ENCODE measurements at regions not wholly inside any gene's neighbourhood (a gene's known extent, or its start where the extent isn't known, plus 50 kb on each side); places are given as distances from the start of the nearest gene placed in this dataset.

GRCh38 chr11:90704510-90704909 is 481.7 kb upstream of the CHORDC1 start:
- Histone ChIP-seq H3K9me3 (replicated peaks in 1 of 2; ENCODE audit: control insufficient read depth in 2 of 2, insufficient read depth in 1 of 2, low read depth in 1 of 2, low read length in 2 of 2) (no peaks in the 10 kb centered on the region), H3K36me3 (replicated peaks in 1 of 2; ENCODE audit: control insufficient read depth in 2 of 2, insufficient read depth in 2 of 2, low read length in 2 of 2) (no peaks in the 10 kb centered on the region), H3K4ac (ENCODE audit: low read length) (no peak overlapping the region), H3K4me2 (ENCODE audit: insufficient read depth, low read length, poor library complexity, severe bottlenecking) (no peak overlapping the region), H2AFZ (ENCODE audit: low read length) (no peak overlapping the region), H3K4me3 (ENCODE audit: low read length in 2 of 2) (no peak overlapping the region), H3K27me3 (ENCODE audit: control insufficient read depth in 3 of 3, insufficient read depth in 3 of 3, low read depth in 1 of 3, low read length in 3 of 3) (no peaks in the 10 kb centered on the region), H2BK15ac (ENCODE audit: low read length) (no peak overlapping the region), H4K91ac (ENCODE audit: low read depth, low read length, poor library complexity) (no peak overlapping the region), H2BK120ac (ENCODE audit: low read depth, low read length) (no peak overlapping the region), H4K8ac (ENCODE audit: low read depth, low read length) (no peak overlapping the region), H2AK5ac (ENCODE audit: low read depth, low read length) (no peak overlapping the region), H3K18ac (ENCODE audit: low read length) (no peak overlapping the region), H3K9ac (ENCODE audit: low read depth, low read length, poor library complexity) (no peak overlapping the region), H3K4me1 (ENCODE audit: control insufficient read depth in 2 of 2, insufficient read depth in 1 of 2, low read depth in 1 of 2, low read length in 2 of 2) (peaks cover 0 to 3% of the 10 kb centered on the region in 2 donors), H3K14ac (ENCODE audit: low read length) (no peak overlapping the region), H3K23ac (ENCODE audit: low read depth, low read length, poor library complexity) (no peak overlapping the region), H3K79me1 (ENCODE audit: low read depth, low read length) (no peaks in the 10 kb centered on the region), H3K27ac (replicated peaks; ENCODE audit: low read length) (no peak overlapping the region), H2BK12ac (ENCODE audit: low read length) (no peak overlapping the region), H2BK5ac (ENCODE audit: low read length) (no peak overlapping the region)
- no CpG with 5 or more reads among the region's 5 CpGs for WGBS, 2 donors (ENCODE audit: extremely low coverage in 2 of 2, insufficient read length in 2 of 2, insufficient replicate concordance in 1 of 2)
- no peak for DNase-seq (ENCODE audit: low spot score)

DNA sequence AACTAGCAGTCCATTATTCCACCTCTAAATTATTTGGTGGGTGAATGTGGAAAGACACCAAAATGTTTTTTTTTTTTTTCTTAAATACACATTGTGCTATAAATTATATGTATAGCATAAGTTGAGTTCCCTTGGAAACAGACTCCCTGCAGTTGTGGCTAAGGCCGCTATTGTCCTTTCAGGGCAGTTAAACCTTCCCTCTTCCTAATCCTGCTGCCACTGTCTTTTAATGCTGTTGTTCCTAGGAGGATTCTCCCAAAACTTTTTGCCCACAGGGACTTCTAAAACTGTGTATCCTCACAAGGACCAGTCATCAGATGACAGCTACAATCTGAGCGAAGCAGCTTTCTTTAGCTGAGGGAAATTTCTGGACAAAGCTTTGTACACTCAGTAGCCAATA is 478.9 kb upstream of the CHORDC1 start:
- no peak overlapping the region for H3K14ac ChIP-seq (ENCODE audit: low read length)
- no peak overlapping the region for H2AK5ac ChIP-seq (ENCODE audit: low read depth, low read length)
- no peak overlapping the region for H2BK15ac ChIP-seq (ENCODE audit: low read length)
- no peak overlapping the region for H3K4ac ChIP-seq (ENCODE audit: low read length)
- no CpG with 5 or more reads among the region's 2 CpGs for WGBS, 2 donors (ENCODE audit: extremely low coverage in 2 of 2, insufficient read length in 2 of 2, insufficient replicate concordance in 1 of 2)
- H3K18ac ChIP-seq (ENCODE audit: low read length), result no peak overlapping the region
- H3K36me3 ChIP-seq (replicated peaks in 1 of 2; ENCODE audit: control insufficient read depth in 2 of 2, insufficient read depth in 2 of 2, low read length in 2 of 2), result no peaks in the 10 kb centered on the region
- no peak overlapping the region for H3K27ac ChIP-seq (replicated peaks; ENCODE audit: low read length)
- H4K91ac ChIP-seq (ENCODE audit: low read depth, low read length, poor library complexity), result no peak overlapping the region
- H3K27me3 ChIP-seq (ENCODE audit: control insufficient read depth in 3 of 3, insufficient read depth in 3 of 3, low read depth in 1 of 3, low read length in 3 of 3), result no peaks in the 10 kb centered on the region
- no peaks in the 10 kb centered on the region for H3K79me1 ChIP-seq (ENCODE audit: low read depth, low read length)
- peaks cover 0 to 3% of the 10 kb centered on the region in 2 donors for H3K4me1 ChIP-seq (ENCODE audit: control insufficient read depth in 2 of 2, insufficient read depth in 1 of 2, low read depth in 1 of 2, low read length in 2 of 2)
- H3K9me3 ChIP-seq (replicated peaks in 1 of 2; ENCODE audit: control insufficient read depth in 2 of 2, insufficient read depth in 1 of 2, low read depth in 1 of 2, low read length in 2 of 2), result no peaks in the 10 kb centered on the region
- no peak overlapping the region for H2BK12ac ChIP-seq (ENCODE audit: low read length)
- H3K4me2 ChIP-seq (ENCODE audit: insufficient read depth, low read length, poor library complexity, severe bottlenecking), result no peak overlapping the region
- H2BK120ac ChIP-seq (ENCODE audit: low read depth, low read length), result no peak overlapping the region
- H2BK5ac ChIP-seq (ENCODE audit: low read length), result no peak overlapping the region
- H3K4me3 ChIP-seq (ENCODE audit: low read length in 2 of 2), result no peak overlapping the region
- no peak overlapping the region for H4K8ac ChIP-seq (ENCODE audit: low read depth, low read length)
- no peak overlapping the region for H2AFZ ChIP-seq (ENCODE audit: low read length)
- peak; percentile 9 for DNase-seq (ENCODE audit: low spot score)
- no peak overlapping the region for H3K9ac ChIP-seq (ENCODE audit: low read depth, low read length, poor library complexity)
- H3K23ac ChIP-seq (ENCODE audit: low read depth, low read length, poor library complexity), result no peak overlapping the region

GRCh38 chr11:90700789-90701439 is 478.1 kb upstream of the CHORDC1 start:
- Histone ChIP-seq H3K4me1 (ENCODE audit: control insufficient read depth in 2 of 2, insufficient read depth in 1 of 2, low read depth in 1 of 2, low read length in 2 of 2) (peaks cover 0 to 3% of the 10 kb centered on the region in 2 donors), H3K79me1 (ENCODE audit: low read depth, low read length) (no peaks in the 10 kb centered on the region), H2AK5ac (ENCODE audit: low read depth, low read length) (no peak overlapping the region), H3K23ac (ENCODE audit: low read depth, low read length, poor library complexity) (no peak overlapping the region), H3K27me3 (ENCODE audit: control insufficient read depth in 3 of 3, insufficient read depth in 3 of 3, low read depth in 1 of 3, low read length in 3 of 3) (no peaks in the 10 kb centered on the region), H3K9me3 (replicated peaks in 1 of 2; ENCODE audit: control insufficient read depth in 2 of 2, insufficient read depth in 1 of 2, low read depth in 1 of 2, low read length in 2 of 2) (no peaks in the 10 kb centered on the region), H3K4me3 (ENCODE audit: low read length in 2 of 2) (no peak overlapping the region), H2BK12ac (ENCODE audit: low read length) (no peak overlapping the region), H3K14ac (ENCODE audit: low read length) (no peak overlapping the region), H2BK120ac (ENCODE audit: low read depth, low read length) (no peak overlapping the region), H3K27ac (replicated peaks; ENCODE audit: low read length) (no peak overlapping the region), H3K18ac (ENCODE audit: low read length) (no peak overlapping the region), H3K4ac (ENCODE audit: low read length) (no peak overlapping the region), H4K8ac (ENCODE audit: low read depth, low read length) (no peak overlapping the region), H3K4me2 (ENCODE audit: insufficient read depth, low read length, poor library complexity, severe bottlenecking) (no peak overlapping the region), H2BK5ac (ENCODE audit: low read length) (no peak overlapping the region), H2BK15ac (ENCODE audit: low read length) (no peak overlapping the region), H3K36me3 (replicated peaks in 1 of 2; ENCODE audit: control insufficient read depth in 2 of 2, insufficient read depth in 2 of 2, low read length in 2 of 2) (no peaks in the 10 kb centered on the region), H4K91ac (ENCODE audit: low read depth, low read length, poor library complexity) (no peak overlapping the region), H3K9ac (ENCODE audit: low read depth, low read length, poor library complexity) (no peak overlapping the region), H2AFZ (ENCODE audit: low read length) (no peak overlapping the region)
- WGBS, 2 donors (ENCODE audit: extremely low coverage in 2 of 2, insufficient read length in 2 of 2, insufficient replicate concordance in 1 of 2), result no CpG with 5 or more reads among the region's 4 CpGs
- DNase-seq (ENCODE audit: low spot score), result no peak

GRCh38 chr11:90699791-90700400 is 477.0 kb upstream of the CHORDC1 start:
- no peak overlapping the region for H3K23ac ChIP-seq (ENCODE audit: low read depth, low read length, poor library complexity)
- no peak overlapping the region for H3K9ac ChIP-seq (ENCODE audit: low read depth, low read length, poor library complexity)
- no CpG with 5 or more reads among the region's 2 CpGs for WGBS, 2 donors (ENCODE audit: extremely low coverage in 2 of 2, insufficient read length in 2 of 2, insufficient replicate concordance in 1 of 2)

More at GRCh38 chr11:90699791-90700400, 477.0 kb upstream of the CHORDC1 start:
- Histone ChIP-seq H3K4me3 (ENCODE audit: low read length in 2 of 2) (no peak overlapping the region), H2BK12ac (ENCODE audit: low read length) (no peak overlapping the region), H3K9me3 (replicated peaks in 1 of 2; ENCODE audit: control insufficient read depth in 2 of 2, insufficient read depth in 1 of 2, low read depth in 1 of 2, low read length in 2 of 2) (no peaks in the 10 kb centered on the region), H2BK15ac (ENCODE audit: low read length) (no peak overlapping the region), H4K8ac (ENCODE audit: low read depth, low read length) (no peak overlapping the region), H3K79me1 (ENCODE audit: low read depth, low read length) (no peaks in the 10 kb centered on the region), H3K18ac (ENCODE audit: low read length) (no peak overlapping the region), H3K27ac (replicated peaks; ENCODE audit: low read length) (no peak overlapping the region), H3K4me1 (ENCODE audit: control insufficient read depth in 2 of 2, insufficient read depth in 1 of 2, low read depth in 1 of 2, low read length in 2 of 2) (peaks cover 0 to 3% of the 10 kb centered on the region in 2 donors), H2BK120ac (ENCODE audit: low read depth, low read length) (no peak overlapping the region), H3K36me3 (replicated peaks in 1 of 2; ENCODE audit: control insufficient read depth in 2 of 2, insufficient read depth in 2 of 2, low read length in 2 of 2) (no peaks in the 10 kb centered on the region), H3K14ac (ENCODE audit: low read length) (no peak overlapping the region), H2AFZ (ENCODE audit: low read length) (no peak overlapping the region), H2BK5ac (ENCODE audit: low read length) (no peak overlapping the region), H3K4me2 (ENCODE audit: insufficient read depth, low read length, poor library complexity, severe bottlenecking) (no peak overlapping the region), H3K27me3 (ENCODE audit: control insufficient read depth in 3 of 3, insufficient read depth in 3 of 3, low read depth in 1 of 3, low read length in 3 of 3) (no peaks in the 10 kb centered on the region), H3K4ac (ENCODE audit: low read length) (no peak overlapping the region), H2AK5ac (ENCODE audit: low read depth, low read length) (no peak overlapping the region), H4K91ac (ENCODE audit: low read depth, low read length, poor library complexity) (no peak overlapping the region)
- no peak for DNase-seq (ENCODE audit: low spot score)
